K562 (cell line): ENCODE measurements at regions not wholly inside any gene's neighbourhood (a gene's known extent, or its start where the extent isn't known, plus 50 kb on each side); places are given as distances from the start of the nearest gene placed in this dataset.

Source experiments
- ATAC-seq: fragments of 200-7000 bp; cut with Tn5 transposase; 3 replicates; pipeline ENCODE4 v1.9.1; 2020; ENCODE audit warnings: moderate library complexity
- BruUV-seq: library from RNA; stranded (reverse); fragments of 400-500 nt; replicated peaks from 2 replicates; lab custom pipeline; 2021; lab: Mats Ljungman, UMichigan
- CTCF ChIA-PET: fragments of 300-600 bp; formaldehyde crosslinking; extraction: SDS; loops from one replicate; lab custom pipeline; 2021; ENCODE audit warnings: low intra/inter-chr PET ratio; lab: Yijun Ruan, JAX
- POLR2A ChIA-PET: fragments of 300-600, 350-650 bp; sonication (Branson Sonifier 250); formaldehyde crosslinking; extraction: SDS; loops from one replicate; lab custom pipeline; 2021; ENCODE audit warnings: antibody characterized with exemption, inconsistent platforms; lab: Yijun Ruan, JAX
- DNase-seq, 4 experiments: peaks; one replicate each; pipeline versions ENCODE4 v3.0.0 to v3.0.0-alpha.2; 2011 to 2018; ENCODE audit warnings: low spot score in 3 of 4, mixed read lengths in 3 of 4; ENCODE audit errors: extremely low read depth in 1 of 4
- FAIRE-seq: peaks from 2 replicates; lab custom pipeline; 2011; peaks lifted over from hg19 to GRCh38; lab: Jason Lieb, UNC
- H2AFZ ChIP-seq: 2 replicates; pipeline ENCODE4 v1.6.0; 2011; ENCODE audit warnings: low read depth, low read length, control low read depth, inconsistent platforms
- H3K27ac ChIP-seq: fragments of 200-600 bp; 3 replicates; pipeline ENCODE4 v1.8.0; 2011; ENCODE audit warnings: low read depth, mild to moderate bottlenecking, control low read depth, inconsistent platforms, low read length, moderate library complexity, mixed read lengths; ENCODE audit errors: extremely low read depth
- H3K27me3 ChIP-seq, 2 experiments: fragments of 300-600 bp in 1 of 2; 2 replicates in 1 of 2; 3 replicates in 1 of 2; pipeline versions ENCODE4 v1.6.0 to v1.8.0; 2011; ENCODE audit warnings: inconsistent platforms in 2 of 2, low read length in 2 of 2, mild to moderate bottlenecking in 1 of 2, mixed read lengths in 1 of 2, moderate library complexity in 1 of 2; ENCODE audit not compliant: control insufficient read depth in 2 of 2, insufficient read depth in 2 of 2
- H3K36me3 ChIP-seq: fragments of 300-600 bp; 3 replicates; pipeline ENCODE4 v1.8.0; 2011; ENCODE audit warnings: mild to moderate bottlenecking, low read length, inconsistent platforms; ENCODE audit not compliant: control insufficient read depth, insufficient read depth
- H3K4me1 ChIP-seq, 2 experiments: fragments of 200-600 bp in 1 of 2; replicated peaks in 1 of 2; 2 replicates in 1 of 2; 3 replicates in 1 of 2; pipeline versions ENCODE4 v1.5.1 to v1.8.0; 2011; ENCODE audit warnings: inconsistent platforms in 2 of 2, low read length in 2 of 2, mild to moderate bottlenecking in 1 of 2, mixed read lengths in 1 of 2, moderate library complexity in 1 of 2; ENCODE audit not compliant: control insufficient read depth in 2 of 2, insufficient read depth in 2 of 2
- H3K4me2 ChIP-seq: 2 replicates; pipeline ENCODE4 v1.6.1; 2011; ENCODE audit warnings: low read length, control low read depth, inconsistent platforms, mixed read lengths; ENCODE audit not compliant: insufficient read depth
- H3K4me3 ChIP-seq: fragments of 200-600 bp; sonication (generic), shearing (Covaris generic); 2 replicates; pipeline ENCODE4 v1.5.1; 2016; ENCODE audit warnings: control low read depth, inconsistent platforms
- H3K79me2 ChIP-seq: fragments of 200-600 bp; 3 replicates; pipeline ENCODE4 v1.8.0; 2011; ENCODE audit warnings: low read length, inconsistent platforms; ENCODE audit not compliant: control insufficient read depth, insufficient read depth
- H3K9ac ChIP-seq, 2 experiments: 2 replicates each; pipeline versions ENCODE4 v1.6.0 to v1.6.1; 2011; ENCODE audit warnings: low read depth in 2 of 2, low read length in 2 of 2, control low read depth in 1 of 2, inconsistent platforms in 1 of 2, mild to moderate bottlenecking in 1 of 2, mixed read lengths in 1 of 2; ENCODE audit not compliant: insufficient read depth in 1 of 2
- H3K9me1 ChIP-seq: one replicate; pipeline ENCODE4 v1.6.0; 2011; ENCODE audit warnings: inconsistent platforms, mild to moderate bottlenecking, low read length, moderate library complexity; ENCODE audit not compliant: control insufficient read depth, insufficient read depth
- H3K9me3 ChIP-seq: replicated peaks from 2 replicates; pipeline ENCODE4 v1.5.1; 2011; ENCODE audit warnings: low read depth, low read length, inconsistent platforms; ENCODE audit not compliant: control insufficient read depth, insufficient read depth
- H4K20me1 ChIP-seq: replicated peaks from 2 replicates; pipeline ENCODE4 v1.6.1; 2011; ENCODE audit warnings: low read length, inconsistent platforms, mixed read lengths; ENCODE audit not compliant: control insufficient read depth, insufficient read depth
- BMI1 ChIP-seq: fragments of 150-350 bp; IDR thresholded peaks from 2 replicates; pipeline ENCODE4 v1.6.1; 2014; ENCODE audit warnings: low read length
- CHCHD3 ChIP-seq: fragments of 250-450 bp; sonication (Bioruptor Pico); IDR thresholded peaks from 2 replicates; pipeline ENCODE4 v2.1.2; 2022; ENCODE audit warnings: mild to moderate bottlenecking
- ETV1 ChIP-seq: fragments of 450-650 bp; conservative IDR thresholded peaks from 2 replicates; pipeline ENCODE4 v1.6.1; 2016; ENCODE audit warnings: missing genetic modification characterization, control low read depth, low read depth, missing compliant biosample characterization
- EWSR1 ChIP-seq: fragments of 450-650 bp; IDR thresholded peaks from 2 replicates; pipeline ENCODE4 v1.6.1; 2018; ENCODE audit warnings: borderline replicate concordance, mild to moderate bottlenecking, low read depth, moderate library complexity; ENCODE audit not compliant: partially characterized antibody
- FOXP1 ChIP-seq: sonication (generic); formaldehyde crosslinking; IDR thresholded peaks from 2 replicates; pipeline ENCODE4 v1.8.0; 2022; ENCODE audit warnings: mild to moderate bottlenecking, missing genetic modification reagents
- HDAC6 ChIP-seq: IDR thresholded peaks from 2 replicates; pipeline ENCODE4 v1.6.1; 2012; ENCODE audit warnings: low read depth, mild to moderate bottlenecking, control low read depth, inconsistent platforms, low read length, moderate library complexity
- ILF3 ChIP-seq: fragments of 450-650 bp; IDR thresholded peaks from 2 replicates; pipeline ENCODE4 v1.6.1; 2018; ENCODE audit warnings: antibody characterized with exemption, mild to moderate bottlenecking, moderate library complexity, borderline replicate concordance
- NCOA2 ChIP-seq, 2 experiments: fragments of 450-650 bp; IDR thresholded peaks; 2 replicates each; pipeline ENCODE4 v1.6.1; 2018; ENCODE audit warnings: mild to moderate bottlenecking in 2 of 2, moderate library complexity in 1 of 2; ENCODE audit not compliant: partially characterized antibody in 2 of 2
- SMARCE1 ChIP-seq: fragments of 450-650 bp; IDR thresholded peaks from 2 replicates; pipeline ENCODE4 v1.7.1; 2016; ENCODE audit warnings: mild to moderate bottlenecking
- SRF ChIP-seq, 2 experiments: fragments of 250-450, 450-650 bp in 1 of 2; sonication (Bioruptor Pico) in 1 of 2; sonication (generic) in 1 of 2; formaldehyde crosslinking; IDR thresholded peaks; 2 replicates each; pipeline versions ENCODE4 v1.5.0 to v1.5.1; 2020 to 2022; ENCODE audit warnings: mild to moderate bottlenecking in 1 of 2, missing genetic modification reagents in 1 of 2
- WHSC1 ChIP-seq: IDR thresholded peaks from one replicate; pipeline ENCODE4 v1.6.1; 2012; ENCODE audit warnings: low read length, control low read depth, inconsistent platforms
- ZNF239 ChIP-seq: fragments of 250-450 bp; sonication (Bioruptor Pico); IDR thresholded peaks from 2 replicates; pipeline ENCODE4 v1.4.0; 2020; ENCODE audit warnings: mild to moderate bottlenecking
- ZNF57 ChIP-seq: fragments of 450-650 bp; formaldehyde crosslinking; IDR thresholded peaks from 2 replicates; pipeline ENCODE4 v1.4.0; 2020; ENCODE audit warnings: mild to moderate bottlenecking, moderate library complexity
- ZNF717 ChIP-seq: fragments of 250-450 bp; sonication (Bioruptor Pico); IDR thresholded peaks from 2 replicates; pipeline ENCODE4 v1.5.0; 2021
- WGBS: fragments of 100-300 bp; shearing (Covaris generic); methylation state at CpG from one replicate; pipeline ENCODE4 v1.1.6; 2016; ENCODE audit warnings: low coverage, mixed read lengths; ENCODE audit not compliant: insufficient coverage; ENCODE audit errors: missing lambda C conversion rate; 5-methylcytosine and 5-hydroxymethylcytosine counted together
- in situ Hi-C: fragments of 300-500 bp; cut with MboI; formaldehyde crosslinking; loops from 4 replicates; pipeline ENCODE4 v1.15.0; 2018; ENCODE audit warnings: inconsistent platforms, mixed read lengths
- intact Hi-C: fragments of 100-400 bp; cut with micrococcal nuclease; formaldehyde crosslinking; loops from 2 replicates; pipeline ENCODE4 v1.14.2; 2022
- TF ChIP-seq, protein P1 (sequence below): fragments of 200-800 bp; sonication (Bioruptor generic); IDR thresholded peaks from 2 replicates; pipeline ENCODE4 v1.6.1; 2016; ENCODE audit warnings: missing genetic modification characterization, missing compliant biosample characterization
- TF ChIP-seq, protein P2 (sequence below): fragments of 450-650 bp; IDR thresholded peaks from 2 replicates; pipeline ENCODE4 v1.6.1; 2017; ENCODE audit warnings: mild to moderate bottlenecking, moderate library complexity

DNA sequence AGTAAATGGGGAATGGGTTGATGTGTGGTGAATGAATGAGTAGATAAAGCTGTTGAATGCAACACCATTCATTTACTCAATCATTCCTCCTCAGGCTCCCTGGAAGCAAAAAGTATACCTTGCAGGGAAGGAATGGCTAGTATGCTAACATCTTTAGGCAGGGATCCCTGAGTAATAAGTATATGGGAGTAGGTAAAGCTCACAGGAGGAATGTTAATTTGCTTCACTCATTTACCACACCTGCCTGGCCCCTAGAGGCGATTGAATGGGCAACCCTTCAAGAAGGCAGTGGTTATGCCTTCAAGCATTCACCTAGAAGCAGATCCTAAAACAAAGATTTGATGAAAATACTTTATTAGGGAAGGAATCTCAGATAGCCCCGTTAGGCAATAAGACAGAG, 208.7 kb upstream of the GADL1 start (continued):
- TF ChIP-seq ETV1 (tag) (no peak), FOXP1 (no peak), ZNF239 (no peak)

- no peaks in the 10 kb centered on the region for H3K4me1 ChIP-seq
- H3K9me1 ChIP-seq: no peaks in the 10 kb centered on the region
- no peaks in the 10 kb centered on the region for H3K79me2 ChIP-seq
- no peak overlapping the region for H3K9ac ChIP-seq
- in situ Hi-C loops (no loop called here), intact Hi-C loops (no loop called here)
- H3K4me2 ChIP-seq: no peak overlapping the region
- no peak for FAIRE-seq
- H3K9me3 ChIP-seq: no peaks in the 10 kb centered on the region
- ChIA-PET POLR2A (no interaction called here), CTCF (no interaction called here)
- no peak overlapping the region for H2AFZ ChIP-seq
- WGBS: 14% methylated on average over 4 of the region's 4 CpGs
- no peak for DNase-seq
- H3K27me3 ChIP-seq: no peaks in the 10 kb centered on the region
- H3K27ac ChIP-seq: no peak overlapping the region
- H3K36me3 ChIP-seq: no peaks in the 10 kb centered on the region
- H3K4me3 ChIP-seq: no peak overlapping the region
- no peak for ATAC-seq
- TF ChIP-seq SMARCE1 (no peak), WHSC1 (no peak), CHCHD3 (CRISPR knock-in tag) (no peak), ZNF57 (CRISPR knock-in tag) (no peak), EWSR1 (no peak), HDAC6 (no peak), NCOA2 (IDR thresholded peaks at IDR 0.05; ENCODE audit: partially characterized antibody in 2 of 2) (no peak), ILF3 (no peak), ZNF717 (no peak), BMI1 (no peak), SRF (CRISPR knock-in tag; IDR thresholded peaks at IDR 0.05) (no peak)
- TF ChIP-seq, protein P1, sequence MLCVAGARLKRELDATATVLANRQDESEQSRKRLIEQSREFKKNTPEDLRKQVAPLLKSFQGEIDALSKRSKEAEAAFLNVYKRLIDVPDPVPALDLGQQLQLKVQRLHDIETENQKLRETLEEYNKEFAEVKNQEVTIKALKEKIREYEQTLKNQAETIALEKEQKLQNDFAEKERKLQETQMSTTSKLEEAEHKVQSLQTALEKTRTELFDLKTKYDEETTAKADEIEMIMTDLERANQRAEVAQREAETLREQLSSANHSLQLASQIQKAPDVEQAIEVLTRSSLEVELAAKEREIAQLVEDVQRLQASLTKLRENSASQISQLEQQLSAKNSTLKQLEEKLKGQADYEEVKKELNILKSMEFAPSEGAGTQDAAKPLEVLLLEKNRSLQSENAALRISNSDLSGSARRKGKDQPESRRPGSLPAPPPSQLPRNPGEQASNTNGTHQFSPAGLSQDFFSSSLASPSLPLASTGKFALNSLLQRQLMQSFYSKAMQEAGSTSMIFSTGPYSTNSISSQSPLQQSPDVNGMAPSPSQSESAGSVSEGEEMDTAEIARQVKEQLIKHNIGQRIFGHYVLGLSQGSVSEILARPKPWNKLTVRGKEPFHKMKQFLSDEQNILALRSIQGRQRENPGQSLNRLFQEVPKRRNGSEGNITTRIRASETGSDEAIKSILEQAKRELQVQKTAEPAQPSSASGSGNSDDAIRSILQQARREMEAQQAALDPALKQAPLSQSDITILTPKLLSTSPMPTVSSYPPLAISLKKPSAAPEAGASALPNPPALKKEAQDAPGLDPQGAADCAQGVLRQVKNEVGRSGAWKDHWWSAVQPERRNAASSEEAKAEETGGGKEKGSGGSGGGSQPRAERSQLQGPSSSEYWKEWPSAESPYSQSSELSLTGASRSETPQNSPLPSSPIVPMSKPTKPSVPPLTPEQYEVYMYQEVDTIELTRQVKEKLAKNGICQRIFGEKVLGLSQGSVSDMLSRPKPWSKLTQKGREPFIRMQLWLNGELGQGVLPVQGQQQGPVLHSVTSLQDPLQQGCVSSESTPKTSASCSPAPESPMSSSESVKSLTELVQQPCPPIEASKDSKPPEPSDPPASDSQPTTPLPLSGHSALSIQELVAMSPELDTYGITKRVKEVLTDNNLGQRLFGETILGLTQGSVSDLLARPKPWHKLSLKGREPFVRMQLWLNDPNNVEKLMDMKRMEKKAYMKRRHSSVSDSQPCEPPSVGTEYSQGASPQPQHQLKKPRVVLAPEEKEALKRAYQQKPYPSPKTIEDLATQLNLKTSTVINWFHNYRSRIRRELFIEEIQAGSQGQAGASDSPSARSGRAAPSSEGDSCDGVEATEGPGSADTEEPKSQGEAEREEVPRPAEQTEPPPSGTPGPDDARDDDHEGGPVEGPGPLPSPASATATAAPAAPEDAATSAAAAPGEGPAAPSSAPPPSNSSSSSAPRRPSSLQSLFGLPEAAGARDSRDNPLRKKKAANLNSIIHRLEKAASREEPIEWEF (CRISPR knock-in tag): no peak
- TF ChIP-seq, protein P2, sequence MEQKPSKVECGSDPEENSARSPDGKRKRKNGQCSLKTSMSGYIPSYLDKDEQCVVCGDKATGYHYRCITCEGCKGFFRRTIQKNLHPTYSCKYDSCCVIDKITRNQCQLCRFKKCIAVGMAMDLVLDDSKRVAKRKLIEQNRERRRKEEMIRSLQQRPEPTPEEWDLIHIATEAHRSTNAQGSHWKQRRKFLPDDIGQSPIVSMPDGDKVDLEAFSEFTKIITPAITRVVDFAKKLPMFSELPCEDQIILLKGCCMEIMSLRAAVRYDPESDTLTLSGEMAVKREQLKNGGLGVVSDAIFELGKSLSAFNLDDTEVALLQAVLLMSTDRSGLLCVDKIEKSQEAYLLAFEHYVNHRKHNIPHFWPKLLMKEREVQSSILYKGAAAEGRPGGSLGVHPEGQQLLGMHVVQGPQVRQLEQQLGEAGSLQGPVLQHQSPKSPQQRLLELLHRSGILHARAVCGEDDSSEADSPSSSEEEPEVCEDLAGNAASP: no peak
- no peaks in the 10 kb centered on the region for H4K20me1 ChIP-seq
- no TSS peak for BruUV-seq
Observed at GRCh38 chr3:31103623-31104180, 209.2 kb upstream of the GADL1 start.
